ENCODE measurements at regions not wholly inside any gene's neighbourhood (a gene's known extent, or its start where the extent isn't known, plus 50 kb on each side); places are given as distances from the start of the nearest gene placed in this dataset.

DNA sequence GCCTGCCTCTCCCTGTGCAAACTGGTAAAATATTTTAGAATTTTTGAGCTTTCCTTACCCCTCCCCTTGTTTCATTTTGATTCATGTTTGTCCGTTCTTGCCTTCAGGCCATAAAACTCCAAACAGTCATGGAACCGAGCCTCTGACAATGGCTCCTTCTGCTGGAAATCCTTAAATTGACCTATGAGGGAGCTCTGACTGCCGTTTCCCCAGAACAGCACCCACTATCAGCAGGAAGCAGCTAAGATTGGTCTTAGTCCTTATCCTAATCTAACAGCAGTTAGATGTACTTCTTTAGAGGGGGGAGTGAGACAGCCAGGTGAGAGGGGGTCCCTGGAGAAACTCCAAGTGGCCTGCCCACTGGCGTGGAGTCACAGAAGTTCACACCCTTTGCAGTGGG, 106.7 kb downstream of the FAM174A start:
- TF ChIP-seq, protein P1, sequence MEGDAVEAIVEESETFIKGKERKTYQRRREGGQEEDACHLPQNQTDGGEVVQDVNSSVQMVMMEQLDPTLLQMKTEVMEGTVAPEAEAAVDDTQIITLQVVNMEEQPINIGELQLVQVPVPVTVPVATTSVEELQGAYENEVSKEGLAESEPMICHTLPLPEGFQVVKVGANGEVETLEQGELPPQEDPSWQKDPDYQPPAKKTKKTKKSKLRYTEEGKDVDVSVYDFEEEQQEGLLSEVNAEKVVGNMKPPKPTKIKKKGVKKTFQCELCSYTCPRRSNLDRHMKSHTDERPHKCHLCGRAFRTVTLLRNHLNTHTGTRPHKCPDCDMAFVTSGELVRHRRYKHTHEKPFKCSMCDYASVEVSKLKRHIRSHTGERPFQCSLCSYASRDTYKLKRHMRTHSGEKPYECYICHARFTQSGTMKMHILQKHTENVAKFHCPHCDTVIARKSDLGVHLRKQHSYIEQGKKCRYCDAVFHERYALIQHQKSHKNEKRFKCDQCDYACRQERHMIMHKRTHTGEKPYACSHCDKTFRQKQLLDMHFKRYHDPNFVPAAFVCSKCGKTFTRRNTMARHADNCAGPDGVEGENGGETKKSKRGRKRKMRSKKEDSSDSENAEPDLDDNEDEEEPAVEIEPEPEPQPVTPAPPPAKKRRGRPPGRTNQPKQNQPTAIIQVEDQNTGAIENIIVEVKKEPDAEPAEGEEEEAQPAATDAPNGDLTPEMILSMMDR (IDR thresholded peaks at IDR 0.05; ENCODE audit: low read length, missing control alignments): no peak
- no peak overlapping the region for H3K4me3 ChIP-seq (replicated peaks; ENCODE audit: low read depth, low read length)
- no peak for DNase-seq (ENCODE audit: low read depth)

DNA sequence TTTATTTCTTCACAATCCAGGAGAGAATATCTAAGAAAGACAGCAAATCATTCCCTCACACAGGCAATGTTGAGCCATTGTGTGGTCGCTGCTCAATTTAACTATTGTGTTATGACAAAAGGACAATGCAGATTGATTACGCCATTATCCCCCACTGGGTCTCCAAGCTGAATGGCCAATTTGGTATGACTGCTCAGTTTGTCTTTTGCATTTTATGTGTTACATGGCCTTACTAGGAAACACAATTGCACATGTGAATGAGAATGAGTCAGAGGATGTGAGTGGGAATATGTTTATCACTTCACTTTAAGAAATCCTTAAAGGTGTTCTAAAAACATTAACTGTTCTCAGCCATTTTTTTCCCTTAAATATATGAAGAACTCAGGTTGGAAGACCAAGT, 108.3 kb downstream of the FAM174A start:
- TF ChIP-seq, protein P1 (IDR thresholded peaks at IDR 0.05; ENCODE audit: low read length, missing control alignments): no peak
- no peak overlapping the region for H3K4me3 ChIP-seq (replicated peaks; ENCODE audit: low read depth, low read length)
- peak; percentile 69 for DNase-seq (ENCODE audit: low read depth)

DNA sequence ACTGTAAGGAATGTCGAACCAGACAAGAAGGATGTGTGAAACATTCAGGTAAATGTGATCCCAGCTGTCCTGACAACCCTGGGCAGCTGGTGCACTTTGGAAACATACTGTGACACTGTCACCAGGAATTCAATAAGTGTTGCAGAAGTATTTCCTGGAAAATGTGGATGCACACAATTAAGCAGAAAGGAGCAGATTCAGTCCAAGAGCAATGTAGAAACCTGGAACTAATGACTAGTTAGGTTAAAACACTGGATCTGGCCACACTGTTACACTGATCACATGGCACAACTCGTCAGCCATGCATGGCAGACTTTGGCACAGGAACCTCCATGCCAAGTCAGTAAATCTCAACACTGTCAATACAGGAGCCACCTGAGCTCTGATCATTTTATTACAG, 109.0 kb downstream of the FAM174A start:
- no peak for DNase-seq (ENCODE audit: low read depth)
- no peak overlapping the region for H3K4me3 ChIP-seq (replicated peaks; ENCODE audit: low read depth, low read length)
- TF ChIP-seq, protein P1 (IDR thresholded peaks at IDR 0.05; ENCODE audit: low read length, missing control alignments): no peak

DNA sequence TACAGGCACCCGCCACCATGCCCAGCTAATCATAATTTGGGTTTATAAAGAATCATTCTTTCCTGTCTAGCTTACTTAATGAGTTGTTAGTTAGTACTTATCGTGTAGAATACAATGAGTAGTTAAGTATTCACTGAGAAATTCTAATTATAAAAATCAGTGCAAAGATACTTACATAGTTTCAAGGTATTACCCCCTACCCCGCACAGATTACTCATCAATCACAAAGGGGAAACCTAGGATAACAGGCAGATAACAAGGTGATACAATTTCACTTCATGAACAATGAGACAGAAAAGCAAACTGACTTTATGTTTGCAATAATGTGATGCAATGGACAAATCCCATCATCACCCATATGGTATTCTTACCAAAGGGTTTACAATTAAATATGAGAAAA, 109.6 kb downstream of the FAM174A start:
- TF ChIP-seq, protein P1 (IDR thresholded peaks at IDR 0.05; ENCODE audit: low read length, missing control alignments): no peak
- no peak overlapping the region for H3K4me3 ChIP-seq (replicated peaks; ENCODE audit: low read depth, low read length)
- no peak for DNase-seq (ENCODE audit: low read depth)

GRCh38 chr5:100646011-100646410, 110.8 kb downstream of the FAM174A start:
- no peak overlapping the region for H3K4me3 ChIP-seq (replicated peaks; ENCODE audit: low read depth, low read length)
- no peak for DNase-seq (ENCODE audit: low read depth)
- TF ChIP-seq, protein P1 (IDR thresholded peaks at IDR 0.05; ENCODE audit: low read length, missing control alignments): no peak

GRCh38 chr5:100646691-100647090, 111.5 kb downstream of the FAM174A start:
- TF ChIP-seq, protein P1 (IDR thresholded peaks at IDR 0.05; ENCODE audit: low read length, missing control alignments): no peak
- H3K4me3 ChIP-seq (replicated peaks; ENCODE audit: low read depth, low read length): no peak overlapping the region
- no peak for DNase-seq (ENCODE audit: low read depth)

GRCh38 chr5:100647461-100648230, 112.5 kb downstream of the FAM174A start:
- DNase-seq (ENCODE audit: low read depth): peak; percentile 41
- TF ChIP-seq, protein P1 (IDR thresholded peaks at IDR 0.05; ENCODE audit: low read length, missing control alignments): no peak
- no peak overlapping the region for H3K4me3 ChIP-seq (replicated peaks; ENCODE audit: low read depth, low read length)

All from fibroblast of pulmonary artery (primary cell).